Large intestine (tissue), 3 donors: ENCODE measurements at regions not wholly inside any gene's neighbourhood (a gene's known extent, or its start where the extent isn't known, plus 50 kb on each side); places are given as distances from the start of the nearest gene placed in this dataset.

Source experiments
- DNase-seq, 2 donors: peaks; one replicate each; pipeline versions ENCODE4 v3.0.0 to v3.0.0-alpha.2; 2013
- H3K27ac ChIP-seq: one replicate; pipeline ENCODE4 v1.5.1; 2013; ENCODE audit warnings: low read length
- H3K27me3 ChIP-seq: 2 replicates; pipeline ENCODE4 v1.6.1; 2013; ENCODE audit warnings: low read length; ENCODE audit not compliant: control insufficient read depth, insufficient read depth
- H3K36me3 ChIP-seq: 2 replicates; pipeline ENCODE4 v1.6.1; 2013; ENCODE audit warnings: low read length; ENCODE audit not compliant: control insufficient read depth, insufficient read depth
- H3K4me1 ChIP-seq: one replicate; pipeline ENCODE4 v1.6.1; 2013; ENCODE audit warnings: low read length; ENCODE audit not compliant: control insufficient read depth, insufficient read depth
- H3K4me3 ChIP-seq: one replicate; pipeline ENCODE4 v1.5.1; 2013; ENCODE audit warnings: low read length
- H3K9me3 ChIP-seq: one replicate; pipeline ENCODE4 v1.6.1; 2013; ENCODE audit warnings: mild to moderate bottlenecking, low read depth, low read length, moderate library complexity; ENCODE audit not compliant: control insufficient read depth
- WGBS: methylation state at CpG from one replicate; pipeline ENCODE4 v1.1.5; 2013; ENCODE audit warnings: low lambda C conversion rate; ENCODE audit not compliant: insufficient coverage; 5-methylcytosine and 5-hydroxymethylcytosine counted together

DNA sequence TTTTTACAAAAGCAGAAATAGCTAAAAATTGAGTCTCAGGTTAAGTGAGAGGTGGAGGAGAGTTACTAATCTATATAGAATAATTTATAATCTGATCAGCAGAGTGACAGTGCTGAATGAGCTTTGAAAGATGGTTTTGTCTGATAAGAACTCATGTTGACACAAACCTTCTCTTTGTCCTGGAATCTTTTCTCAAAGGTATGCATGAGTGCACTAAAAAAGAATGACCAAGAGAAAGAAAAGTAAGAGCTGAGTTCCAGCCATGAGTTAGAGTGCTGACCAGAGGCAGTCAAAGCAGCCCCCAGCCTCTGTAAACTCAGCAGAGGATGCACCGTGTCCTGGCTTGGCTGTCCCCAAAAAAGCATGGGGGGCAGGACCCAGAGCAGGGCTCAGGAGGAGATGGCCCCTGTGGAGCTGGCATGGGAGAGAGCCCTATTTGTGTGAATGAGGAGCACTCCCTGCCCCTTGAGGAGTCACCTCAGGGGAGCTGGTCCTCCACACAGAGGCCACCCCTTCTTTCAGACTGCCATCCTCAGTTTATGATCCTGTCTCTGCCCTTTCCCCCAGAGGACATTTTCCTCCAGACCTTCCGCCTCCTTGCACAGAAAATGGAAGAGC lies 129.8 kb downstream of the SEC23A start:
- no CpG with 5 or more reads among the region's 2 CpGs for WGBS
- no peaks in the 10 kb centered on the region for H3K9me3 ChIP-seq
- no peaks in the 10 kb centered on the region for H3K4me1 ChIP-seq
- H3K36me3 ChIP-seq, result no peaks in the 10 kb centered on the region
- H3K4me3 ChIP-seq, result no peak overlapping the region
- DNase-seq, result no peak
- H3K27me3 ChIP-seq, result no peaks in the 10 kb centered on the region
- H3K27ac ChIP-seq, result no peak overlapping the region

GRCh38 chr14:38972511-38972910 lies 130.5 kb downstream of the SEC23A start:
- Histone ChIP-seq H3K36me3 (no peaks in the 10 kb centered on the region), H3K27ac (no peak overlapping the region), H3K27me3 (no peaks in the 10 kb centered on the region), H3K4me3 (no peak overlapping the region), H3K4me1 (no peaks in the 10 kb centered on the region), H3K9me3 (no peaks in the 10 kb centered on the region)
- no peak for DNase-seq
- WGBS, result 100% methylated on average over 2 of the region's 3 CpGs

DNA sequence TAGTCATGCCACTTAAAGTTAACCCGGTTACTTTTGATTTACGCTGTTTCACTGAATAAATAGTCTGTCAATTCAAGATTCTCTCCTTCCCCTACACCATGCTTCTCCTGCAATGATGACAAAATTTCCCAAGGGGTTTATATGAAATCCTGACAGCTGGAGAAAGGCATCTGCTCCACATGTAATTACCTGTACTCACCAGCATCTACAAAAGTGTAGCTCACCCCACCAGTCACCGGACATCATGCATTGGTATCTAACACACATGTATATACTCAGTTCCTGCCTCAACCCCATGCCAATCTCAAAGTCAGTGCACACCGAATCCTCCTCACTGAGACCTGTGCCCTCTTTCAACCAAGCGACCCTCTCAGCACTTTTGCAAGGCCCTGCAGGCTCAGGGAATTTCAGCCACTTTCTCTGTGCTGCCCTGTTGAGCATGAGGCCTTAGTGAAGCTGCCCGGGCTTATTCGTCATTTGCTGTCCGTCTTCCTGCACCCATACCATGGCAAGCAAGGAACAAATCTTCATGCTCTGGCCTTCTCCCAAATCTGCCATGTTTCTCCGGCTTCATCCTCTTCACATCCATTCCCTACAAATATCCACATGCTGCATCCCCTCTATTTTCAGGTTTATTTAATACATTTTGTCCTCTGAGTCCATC lies 131.6 kb downstream of the SEC23A start:
- no peaks in the 10 kb centered on the region for H3K4me1 ChIP-seq
- no peak overlapping the region for H3K4me3 ChIP-seq
- WGBS, result 80% methylated on average over 2 of the region's 9 CpGs
- H3K36me3 ChIP-seq, result no peaks in the 10 kb centered on the region
- DNase-seq, result no peak
- H3K27ac ChIP-seq, result no peak overlapping the region
- H3K27me3 ChIP-seq, result no peaks in the 10 kb centered on the region
- H3K9me3 ChIP-seq, result no peaks in the 10 kb centered on the region

DNA sequence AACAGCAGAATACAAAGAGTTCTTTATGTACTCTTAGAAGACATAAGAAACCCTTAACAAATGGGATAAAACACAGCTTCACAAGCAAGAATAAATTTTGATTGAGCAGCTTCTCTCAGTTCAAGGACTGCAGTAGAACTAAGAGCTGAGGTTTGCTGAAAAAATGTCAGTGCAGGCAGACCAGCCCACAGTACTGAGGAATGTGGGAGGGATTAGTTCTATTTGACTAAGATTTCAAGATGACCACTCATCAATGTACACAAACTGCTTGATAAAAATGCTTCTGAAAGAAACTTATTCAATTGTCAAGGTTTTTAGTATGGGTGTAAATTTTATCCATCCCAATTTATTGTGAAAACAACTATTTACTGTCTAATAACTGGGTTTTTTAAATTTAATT lies 138.4 kb downstream of the SEC23A start:
- Histone ChIP-seq H3K27me3 (no peaks in the 10 kb centered on the region), H3K4me3 (no peak overlapping the region), H3K27ac (no peak overlapping the region), H3K4me1 (no peaks in the 10 kb centered on the region), H3K9me3 (no peaks in the 10 kb centered on the region), H3K36me3 (no peaks in the 10 kb centered on the region)
- no peak for DNase-seq

GRCh38 chr14:38960946-38961531 lies 142.0 kb downstream of the SEC23A start:
- no peaks in the 10 kb centered on the region for H3K9me3 ChIP-seq
- H3K4me3 ChIP-seq, result no peak overlapping the region
- no peaks in the 10 kb centered on the region for H3K36me3 ChIP-seq
- no peak overlapping the region for H3K27ac ChIP-seq
- DNase-seq, result no peak
- no peaks in the 10 kb centered on the region for H3K27me3 ChIP-seq
- H3K4me1 ChIP-seq, result no peaks in the 10 kb centered on the region
- WGBS, result no CpG with 5 or more reads among the region's 1 CpG

DNA sequence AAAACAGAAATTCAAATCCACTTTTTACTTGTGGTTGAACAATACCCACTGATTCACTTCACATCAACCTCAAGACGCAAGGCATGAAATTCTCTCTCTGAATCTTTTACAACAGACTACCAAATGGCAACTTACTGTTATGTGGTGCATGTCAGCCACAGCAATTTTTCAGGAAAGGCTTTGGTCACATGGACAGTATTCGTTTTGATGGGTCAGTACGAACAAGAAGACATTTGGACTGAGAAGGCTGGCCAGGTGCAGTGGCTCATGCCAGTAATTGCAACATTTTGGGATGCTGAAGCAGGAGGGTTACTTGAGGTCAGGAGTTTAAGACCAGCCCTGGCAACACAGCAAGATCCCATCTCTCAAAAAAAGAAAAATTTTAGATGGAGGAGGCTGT lies 144.0 kb downstream of the SEC23A start:
- no peak for DNase-seq

GRCh38 chr14:38958589-38958988 lies 144.4 kb downstream of the SEC23A start:
- no peak overlapping the region for H3K27ac ChIP-seq
- 81% methylated on average over 2 of the region's 3 CpGs for WGBS
- H3K27me3 ChIP-seq, result no peaks in the 10 kb centered on the region
- DNase-seq, result no peak
- H3K4me1 ChIP-seq, result no peaks in the 10 kb centered on the region
- no peaks in the 10 kb centered on the region for H3K36me3 ChIP-seq
- no peak overlapping the region for H3K4me3 ChIP-seq
- H3K9me3 ChIP-seq, result no peaks in the 10 kb centered on the region

More for the DNA sequence above, 144.0 kb downstream of the SEC23A start:
- no peaks in the 10 kb centered on the region for H3K36me3 ChIP-seq
- no peaks in the 10 kb centered on the region for H3K9me3 ChIP-seq
- no peaks in the 10 kb centered on the region for H3K4me1 ChIP-seq
- H3K27me3 ChIP-seq, result no peaks in the 10 kb centered on the region
- WGBS, result no CpG with 5 or more reads among the region's 3 CpGs
- H3K4me3 ChIP-seq, result no peak overlapping the region
- no peak overlapping the region for H3K27ac ChIP-seq

DNA sequence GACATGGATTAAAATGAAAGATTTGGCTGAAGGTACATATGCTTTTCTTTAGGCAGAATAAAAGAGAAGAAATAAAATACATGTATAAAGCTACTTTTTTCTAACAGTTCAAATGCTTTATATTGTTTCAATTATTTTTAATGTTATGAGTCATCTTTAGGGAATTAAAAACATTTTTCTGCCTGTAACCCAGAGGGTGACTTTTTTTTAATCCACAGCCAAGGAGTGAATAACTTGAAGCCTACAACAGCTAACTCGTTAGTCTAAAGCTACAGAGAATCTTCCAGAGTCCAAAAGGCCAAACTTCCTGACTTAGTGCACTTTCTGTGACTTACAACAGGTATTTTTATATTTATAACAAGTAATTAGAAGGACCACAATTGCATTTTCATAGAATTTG lies 151.6 kb downstream of the SEC23A start:
- no CpG with 5 or more reads among the region's 1 CpG for WGBS
- DNase-seq, result no peak
- Histone ChIP-seq H3K4me3 (no peak overlapping the region), H3K9me3 (no peaks in the 10 kb centered on the region), H3K36me3 (no peaks in the 10 kb centered on the region), H3K4me1 (no peaks in the 10 kb centered on the region), H3K27me3 (no peaks in the 10 kb centered on the region), H3K27ac (no peak overlapping the region)

- 87% methylated on average over 3 of the region's 4 CpGs for WGBS
- Histone ChIP-seq H3K9me3 (no peaks in the 10 kb centered on the region), H3K27ac (no peak overlapping the region), H3K27me3 (no peaks in the 10 kb centered on the region), H3K4me1 (no peaks in the 10 kb centered on the region), H3K4me3 (no peak overlapping the region), H3K36me3 (no peaks in the 10 kb centered on the region)
- no peak for DNase-seq
These were observed 152.4 kb downstream of the SEC23A start for GRCh38 chr14:38950676-38951075.

DNA sequence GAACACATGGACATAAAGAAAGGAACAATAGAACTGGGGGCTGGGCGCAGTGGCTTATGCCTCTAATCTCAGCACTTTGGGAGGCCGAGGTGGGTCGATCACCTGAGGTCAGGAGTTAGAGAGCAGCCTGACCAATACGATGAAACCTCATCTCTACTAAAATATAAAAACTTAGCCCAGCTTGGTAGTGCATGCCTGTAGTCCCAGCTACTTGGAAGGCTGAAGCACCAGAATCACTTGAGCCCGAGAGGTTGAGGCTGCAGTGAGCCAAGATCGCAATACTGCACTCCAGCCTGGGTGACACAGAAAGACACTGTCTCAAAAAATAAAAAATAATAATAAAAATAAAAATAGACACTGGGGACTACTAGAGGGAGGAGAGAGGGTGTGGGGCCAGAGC lies 154.5 kb downstream of the SEC23A start:
- DNase-seq, result no peak
- H3K9me3 ChIP-seq, result no peaks in the 10 kb centered on the region
- H3K4me1 ChIP-seq, result no peaks in the 10 kb centered on the region
- no peak overlapping the region for H3K27ac ChIP-seq
- WGBS, result 100% methylated on average over 1 of the region's 6 CpGs
- no peak overlapping the region for H3K4me3 ChIP-seq
- no peaks in the 10 kb centered on the region for H3K36me3 ChIP-seq
- no peaks in the 10 kb centered on the region for H3K27me3 ChIP-seq

- no peak for DNase-seq
- H3K36me3 ChIP-seq, result no peaks in the 10 kb centered on the region
- WGBS, result 83% methylated on average over 1 of the region's 1 CpG
- H3K9me3 ChIP-seq, result no peaks in the 10 kb centered on the region
- H3K4me3 ChIP-seq, result no peak overlapping the region
- H3K27me3 ChIP-seq, result no peaks in the 10 kb centered on the region
- H3K4me1 ChIP-seq, result no peaks in the 10 kb centered on the region
- H3K27ac ChIP-seq, result no peak overlapping the region
These were observed 154.9 kb downstream of the SEC23A start for GRCh38 chr14:38948171-38948570.
